NB4 (cell line): ENCODE measurements at regions not wholly inside any gene's neighbourhood (a gene's known extent, or its start where the extent isn't known, plus 50 kb on each side); places are given as distances from the start of the nearest gene placed in this dataset.

ENCODE experiments used
- POLR2A ChIP-seq: IDR thresholded peaks from 2 replicates; pipeline ENCODE4 v1.6.1; 2011; ENCODE audit warnings: mild to moderate bottlenecking; ENCODE audit not compliant: insufficient read length; ENCODE audit errors: extremely low read depth
- TF ChIP-seq, protein P1 (sequence below): IDR thresholded peaks from 2 replicates; pipeline ENCODE4 v1.6.1; 2011; ENCODE audit warnings: low read depth, low read length
- TF ChIP-seq, protein P2 (sequence below): IDR thresholded peaks from one replicate; pipeline ENCODE4 v1.5.1; 2012; ENCODE audit warnings: low read depth, low read length

DNA sequence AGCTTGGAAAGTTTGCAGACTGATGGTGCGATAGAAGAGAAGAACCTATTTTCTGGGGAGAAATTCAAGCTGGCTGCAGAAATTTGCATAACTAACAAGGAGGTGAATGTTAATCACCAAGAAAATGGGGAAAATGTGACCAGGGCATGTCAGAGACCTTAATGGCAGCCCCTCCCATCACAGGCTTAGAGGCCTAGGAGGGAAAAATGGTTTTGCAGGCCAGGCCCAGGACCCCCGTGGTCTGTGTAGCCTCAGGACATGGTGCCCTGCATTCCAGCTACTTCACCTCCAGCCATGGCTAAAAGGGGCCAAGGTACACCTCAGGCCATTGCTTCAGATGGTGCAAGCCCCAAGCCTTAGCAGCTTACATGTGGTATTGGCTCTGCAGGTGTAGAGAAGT, 207.1 kb upstream of the CXorf66 start:
- TF ChIP-seq, protein P1, sequence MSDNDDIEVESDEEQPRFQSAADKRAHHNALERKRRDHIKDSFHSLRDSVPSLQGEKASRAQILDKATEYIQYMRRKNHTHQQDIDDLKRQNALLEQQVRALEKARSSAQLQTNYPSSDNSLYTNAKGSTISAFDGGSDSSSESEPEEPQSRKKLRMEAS: no peak
- TF ChIP-seq, protein P2, sequence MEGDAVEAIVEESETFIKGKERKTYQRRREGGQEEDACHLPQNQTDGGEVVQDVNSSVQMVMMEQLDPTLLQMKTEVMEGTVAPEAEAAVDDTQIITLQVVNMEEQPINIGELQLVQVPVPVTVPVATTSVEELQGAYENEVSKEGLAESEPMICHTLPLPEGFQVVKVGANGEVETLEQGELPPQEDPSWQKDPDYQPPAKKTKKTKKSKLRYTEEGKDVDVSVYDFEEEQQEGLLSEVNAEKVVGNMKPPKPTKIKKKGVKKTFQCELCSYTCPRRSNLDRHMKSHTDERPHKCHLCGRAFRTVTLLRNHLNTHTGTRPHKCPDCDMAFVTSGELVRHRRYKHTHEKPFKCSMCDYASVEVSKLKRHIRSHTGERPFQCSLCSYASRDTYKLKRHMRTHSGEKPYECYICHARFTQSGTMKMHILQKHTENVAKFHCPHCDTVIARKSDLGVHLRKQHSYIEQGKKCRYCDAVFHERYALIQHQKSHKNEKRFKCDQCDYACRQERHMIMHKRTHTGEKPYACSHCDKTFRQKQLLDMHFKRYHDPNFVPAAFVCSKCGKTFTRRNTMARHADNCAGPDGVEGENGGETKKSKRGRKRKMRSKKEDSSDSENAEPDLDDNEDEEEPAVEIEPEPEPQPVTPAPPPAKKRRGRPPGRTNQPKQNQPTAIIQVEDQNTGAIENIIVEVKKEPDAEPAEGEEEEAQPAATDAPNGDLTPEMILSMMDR: no peak
- TF ChIP-seq POLR2A: no peak
